ENCODE measurements at regions not wholly inside any gene's neighbourhood (a gene's known extent, or its start where the extent isn't known, plus 50 kb on each side); places are given as distances from the start of the nearest gene placed in this dataset.

- H3K4me3 ChIP-seq (ENCODE audit: low read length), result no peak overlapping the region
- DNase-seq (ENCODE audit: low read depth), result no peak
- no peak for TF ChIP-seq CTCF (IDR thresholded peaks at IDR 0.05; ENCODE audit: insufficient read depth, low read depth, low read length, missing control alignments)
Measured at GRCh38 chr12:124507188-124508109, 60.0 kb downstream of the NCOR2 start.

GRCh38 chr12:124506832-124507153 lies 60.6 kb downstream of the NCOR2 start:
- DNase-seq (ENCODE audit: low read depth), result no peak
- TF ChIP-seq CTCF (IDR thresholded peaks at IDR 0.05; ENCODE audit: insufficient read depth, low read depth, low read length, missing control alignments), result no peak
- H3K4me3 ChIP-seq (ENCODE audit: low read length), result no peak overlapping the region

- DNase-seq (ENCODE audit: low read depth), result no peak
- H3K4me3 ChIP-seq (ENCODE audit: low read length), result no peak overlapping the region
- TF ChIP-seq CTCF (IDR thresholded peaks at IDR 0.05; ENCODE audit: insufficient read depth, low read depth, low read length, missing control alignments), result no peak
Measured at GRCh38 chr12:124506145-124506831, 61.1 kb downstream of the NCOR2 start.

GRCh38 chr12:124505001-124505818 lies 62.2 kb downstream of the NCOR2 start:
- no peak for TF ChIP-seq CTCF (IDR thresholded peaks at IDR 0.05; ENCODE audit: insufficient read depth, low read depth, low read length, missing control alignments)
- DNase-seq (ENCODE audit: low read depth), result no peak

GRCh38 chr12:124504273-124505000 lies 63.0 kb downstream of the NCOR2 start:
- no peak overlapping the region for H3K4me3 ChIP-seq (ENCODE audit: low read length)
- TF ChIP-seq CTCF (IDR thresholded peaks at IDR 0.05; ENCODE audit: insufficient read depth, low read depth, low read length, missing control alignments), result no peak
- no peak for DNase-seq (ENCODE audit: low read depth)

More at GRCh38 chr12:124505001-124505818, 62.2 kb downstream of the NCOR2 start:
- H3K4me3 ChIP-seq (ENCODE audit: low read length), result no peak overlapping the region

DNA sequence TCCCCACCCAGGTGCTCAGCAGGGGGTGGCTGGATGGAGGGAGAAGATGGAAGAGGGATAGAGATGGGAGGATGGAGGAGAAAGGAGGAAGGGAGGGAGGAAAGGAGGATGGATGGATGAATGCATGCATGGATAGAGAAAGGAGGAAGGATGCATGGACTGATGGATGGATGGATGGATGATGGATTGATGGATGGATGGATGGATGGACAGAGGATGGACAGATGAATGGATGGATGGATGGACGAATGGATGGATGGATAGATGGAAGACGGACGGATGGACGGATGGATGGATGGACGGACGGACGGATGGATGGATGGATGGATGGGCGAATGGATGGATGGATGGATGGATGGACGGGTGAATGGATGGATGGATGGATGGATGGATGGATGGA lies 64.1 kb downstream of the NCOR2 start:
- H3K4me3 ChIP-seq (ENCODE audit: low read length), result no peak overlapping the region
- no peak for TF ChIP-seq CTCF (IDR thresholded peaks at IDR 0.05; ENCODE audit: insufficient read depth, low read depth, low read length, missing control alignments)
- no peak for DNase-seq (ENCODE audit: low read depth)

Measured in epithelial cell of esophagus (primary cell).